Testis (tissue), 2 donors: ENCODE measurements at regions not wholly inside any gene's neighbourhood (a gene's known extent, or its start where the extent isn't known, plus 50 kb on each side); places are given as distances from the start of the nearest gene placed in this dataset.

Source experiments
- CTCF ChIP-seq, 3 experiments: fragments of 450-650 bp in 2 of 3; fragments of 200-600 bp in 1 of 3; sonication (generic) in 1 of 3; IDR thresholded peaks; one replicate each; pipeline ENCODE4 v1.5.1; 2016 to 2019; ENCODE audit warnings: antibody characterized with exemption in 3 of 3, mild to moderate bottlenecking in 2 of 3, moderate library complexity in 1 of 3
- POLR2A ChIP-seq: fragments of 450-650 bp; IDR thresholded peaks from one replicate; pipeline ENCODE4 v1.6.1; 2017; ENCODE audit warnings: antibody characterized with exemption, mild to moderate bottlenecking, moderate library complexity

- TF ChIP-seq CTCF (IDR thresholded peaks at IDR 0.05) (no peak), POLR2A (no peak)
Observed at GRCh38 chr6:23566418-23566817, 559.6 kb upstream of the NRSN1 start.
